Transverse colon (tissue), 3 donors: ENCODE measurements at regions not wholly inside any gene's neighbourhood (a gene's known extent, or its start where the extent isn't known, plus 50 kb on each side); places are given as distances from the start of the nearest gene placed in this dataset.

Experiments
- CTCF ChIP-seq, 5 experiments: fragments of 200-600 bp in 3 of 5; fragments of 450-650 bp in 2 of 5; sonication (generic) in 3 of 5; IDR thresholded peaks; 1 replicate in 2 of 5; 2 replicates in 3 of 5; pipeline ENCODE4 v1.5.1; 2016 to 2017; ENCODE audit warnings: antibody characterized with exemption in 5 of 5, inconsistent platforms in 3 of 5, mild to moderate bottlenecking in 2 of 5, moderate library complexity in 1 of 5
- EP300 ChIP-seq: sonication (generic); formaldehyde crosslinking; IDR thresholded peaks from one replicate; pipeline ENCODE4 v1.6.1; 2017; ENCODE audit warnings: antibody characterized with exemption, low read depth

DNA sequence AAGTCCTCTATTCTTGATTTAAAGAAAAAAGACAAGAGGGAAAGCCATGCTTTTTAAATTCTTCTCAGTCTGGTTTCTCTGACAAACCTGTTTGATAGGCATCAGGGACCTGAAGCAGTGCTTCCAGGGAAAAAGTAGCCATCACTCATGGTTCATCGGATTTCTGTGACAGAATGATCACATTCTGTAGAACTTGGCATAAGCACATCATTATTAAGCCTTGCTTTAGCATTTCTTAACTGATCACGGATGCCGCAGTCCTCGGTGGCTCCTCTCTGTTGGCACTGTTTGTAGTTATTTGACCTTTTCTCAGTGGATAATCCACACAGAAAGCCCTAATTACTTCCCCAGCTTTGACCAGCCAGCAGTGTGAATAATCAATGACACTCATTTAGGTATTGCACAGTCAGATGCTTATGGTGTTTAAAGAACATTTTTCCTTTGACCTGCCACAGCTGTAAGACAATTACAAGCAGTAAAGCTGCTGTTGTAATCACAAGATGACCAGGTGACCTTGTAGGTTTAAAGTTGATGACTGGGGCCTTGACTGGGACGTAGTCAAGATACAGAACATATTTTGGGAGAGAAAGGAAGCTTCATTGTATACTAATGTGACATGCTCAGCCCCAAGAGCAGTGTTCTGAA is 64.4 kb upstream of the SKAP2 start:
- no peak for TF ChIP-seq EP300
- TF ChIP-seq CTCF (IDR thresholded peaks at IDR 0.05), result no peak
